GM03348 (cell line): ENCODE measurements at regions not wholly inside any gene's neighbourhood (a gene's known extent, or its start where the extent isn't known, plus 50 kb on each side); places are given as distances from the start of the nearest gene placed in this dataset.

Source experiments
- DNase-seq: peaks from one replicate; pipeline ENCODE4 v3.0.0; 2012; ENCODE audit warnings: low spot score

- DNase-seq: no peak
These were observed 90.1 kb upstream of the SLC12A2 start for GRCh38 chr5:127993476-127993875.

GRCh38 chr5:127994087-127994660 is 89.4 kb upstream of the SLC12A2 start:
- DNase-seq: no peak

- DNase-seq: no peak
These were observed 88.0 kb upstream of the SLC12A2 start for GRCh38 chr5:127995556-127995955.

- DNase-seq: no peak
These were observed 86.3 kb upstream of the SLC12A2 start for GRCh38 chr5:127997201-127997704.

GRCh38 chr5:127998950-127999615 is 84.5 kb upstream of the SLC12A2 start:
- no peak for DNase-seq

GRCh38 chr5:127999909-128000308 is 83.7 kb upstream of the SLC12A2 start:
- no peak for DNase-seq

- DNase-seq: no peak
These were observed 81.1 kb upstream of the SLC12A2 start for GRCh38 chr5:128002425-128002824.

GRCh38 chr5:128007939-128008338 is 75.6 kb upstream of the SLC12A2 start:
- DNase-seq: no peak

- no peak for DNase-seq
These were observed 74.2 kb upstream of the SLC12A2 start for GRCh38 chr5:128009403-128009802.

- no peak for DNase-seq
These were observed 72.2 kb upstream of the SLC12A2 start for GRCh38 chr5:128011339-128011738.

GRCh38 chr5:128014578-128014977 is 69.0 kb upstream of the SLC12A2 start:
- DNase-seq: no peak

GRCh38 chr5:128015478-128015877 is 68.1 kb upstream of the SLC12A2 start:
- no peak for DNase-seq

GRCh38 chr5:128015978-128016377 is 67.6 kb upstream of the SLC12A2 start:
- DNase-seq: peak; percentile 4

GRCh38 chr5:128019391-128019790 is 64.2 kb upstream of the SLC12A2 start:
- DNase-seq: no peak

- no peak for DNase-seq
These were observed 63.6 kb upstream of the SLC12A2 start for GRCh38 chr5:128020012-128020411.

GRCh38 chr5:128021411-128021810 is 62.2 kb upstream of the SLC12A2 start:
- DNase-seq: no peak
